H1 (cell line): ENCODE measurements at regions not wholly inside any gene's neighbourhood (a gene's known extent, or its start where the extent isn't known, plus 50 kb on each side); places are given as distances from the start of the nearest gene placed in this dataset.

ENCODE experiments used
- BRCA1 ChIP-seq: IDR thresholded peaks from 2 replicates; pipeline ENCODE4 v1.6.1; 2012; ENCODE audit warnings: low read depth, low read length, improper control_type of control experiment
- CHD7 ChIP-seq: fragments of 300-600 bp; sonication (generic); IDR thresholded peaks from 2 replicates; pipeline ENCODE4 v1.7.1; 2012; ENCODE audit warnings: low read length, moderate library complexity, mild to moderate bottlenecking, inconsistent platforms; ENCODE audit not compliant: insufficient replicate concordance
- SIRT6 ChIP-seq: IDR thresholded peaks from one replicate; pipeline ENCODE4 v1.7.1; 2012; ENCODE audit warnings: low read length, inconsistent platforms

- TF ChIP-seq BRCA1 (no peak), CHD7 (no peak), SIRT6 (no peak)
Measured at GRCh38 chr2:17303054-17303453, 215.2 kb downstream of the RAD51AP2 start (continued).
